Upper lobe of left lung (tissue), 6 donors: ENCODE measurements at regions not wholly inside any gene's neighbourhood (a gene's known extent, or its start where the extent isn't known, plus 50 kb on each side); places are given as distances from the start of the nearest gene placed in this dataset.

ENCODE experiments used
- ATAC-seq, 2 donors: fragments of 200-7000 bp; cut with Tn5 transposase; one replicate each; pipeline ENCODE4 v1.9.1; 2022; ENCODE audit warnings: mild to moderate bottlenecking in 2 of 2, moderate library complexity in 2 of 2; ENCODE audit not compliant: low FRiP score in 2 of 2
- DNase-seq, 2 donors: peaks; one replicate each; pipeline ENCODE4 v3.0.0-alpha.2; 2019 to 2020
- H3K27ac ChIP-seq, 4 donors: fragments of 200-600 bp; sonication (generic); one replicate each; pipeline ENCODE4 v1.5.1; 2016 to 2019
- H3K27me3 ChIP-seq, 4 donors: fragments of 200-600 bp; sonication (generic); one replicate each; pipeline ENCODE4 v1.5.1; 2017 to 2019
- H3K36me3 ChIP-seq, 4 donors: fragments of 200-600 bp; sonication (generic); one replicate each; pipeline ENCODE4 v1.5.1; 2016 to 2019
- H3K4me1 ChIP-seq, 4 donors: fragments of 200-600 bp; sonication (generic); one replicate each; pipeline ENCODE4 v1.5.1; 2018 to 2019
- H3K4me3 ChIP-seq, 4 donors: fragments of 200-600 bp; sonication (generic); one replicate each; pipeline ENCODE4 v1.5.1; 2017 to 2019; ENCODE audit warnings: mild to moderate bottlenecking in 2 of 4, moderate library complexity in 1 of 4
- H3K9me3 ChIP-seq, 4 donors: fragments of 200-600 bp; sonication (generic); one replicate each; pipeline ENCODE4 v1.5.1; 2018 to 2019
- EP300 ChIP-seq, 4 donors: sonication (generic); formaldehyde crosslinking; IDR thresholded peaks; one replicate each; pipeline ENCODE4 v1.5.1; 2017; ENCODE audit warnings: antibody characterized with exemption in 4 of 4, control low read depth in 2 of 4
- POLR2A ChIP-seq, 4 donors: fragments of 450-650 bp; IDR thresholded peaks; one replicate each; pipeline ENCODE4 v1.5.1; 2016 to 2017; ENCODE audit warnings: antibody characterized with exemption in 4 of 4, mild to moderate bottlenecking in 2 of 4
- POLR2AphosphoS5 ChIP-seq, 2 donors: sonication (generic); formaldehyde crosslinking; IDR thresholded peaks; one replicate each; pipeline ENCODE4 v1.5.1; 2017; ENCODE audit warnings: antibody characterized with exemption in 2 of 2
- WGBS, 2 donors: methylation state at CpG; one replicate each; pipeline ENCODE4 v1.1.5; 2017 to 2018; 5-methylcytosine and 5-hydroxymethylcytosine counted together
- TF ChIP-seq, protein P1 (sequence below), 6 experiments: fragments of 450-650 bp in 4 of 6; fragments of 200-600 bp in 2 of 6; sonication (generic) in 2 of 6; IDR thresholded peaks; one replicate each; pipeline ENCODE4 v1.5.1; 2016 to 2019; ENCODE audit warnings: antibody characterized with exemption in 6 of 6
- donor health status: DM: no; HTN: no; CAD: no; lungs with moderate emphysema.
- donor health status: DM: no; HTN: yes; CAD: no; lungs with severe emphysema.

- no peak for DNase-seq
- Histone ChIP-seq H3K9me3 (no peaks in the 10 kb centered on the region), H3K36me3 (no peaks in the 10 kb centered on the region), H3K27me3 (no peaks in the 10 kb centered on the region), H3K4me1 (no peaks in the 10 kb centered on the region), H3K4me3 (no peak overlapping the region), H3K27ac (no peak overlapping the region)
- 90 to 93% methylated on average over 5 of the region's 5 CpGs for WGBS, 2 donors
- no peak for TF ChIP-seq POLR2A (IDR thresholded peaks at IDR 0.05)
- no peak for TF ChIP-seq EP300 (IDR thresholded peaks at IDR 0.05)
- TF ChIP-seq POLR2AphosphoS5 (IDR thresholded peaks at IDR 0.05), result no peak
- TF ChIP-seq, protein P1, sequence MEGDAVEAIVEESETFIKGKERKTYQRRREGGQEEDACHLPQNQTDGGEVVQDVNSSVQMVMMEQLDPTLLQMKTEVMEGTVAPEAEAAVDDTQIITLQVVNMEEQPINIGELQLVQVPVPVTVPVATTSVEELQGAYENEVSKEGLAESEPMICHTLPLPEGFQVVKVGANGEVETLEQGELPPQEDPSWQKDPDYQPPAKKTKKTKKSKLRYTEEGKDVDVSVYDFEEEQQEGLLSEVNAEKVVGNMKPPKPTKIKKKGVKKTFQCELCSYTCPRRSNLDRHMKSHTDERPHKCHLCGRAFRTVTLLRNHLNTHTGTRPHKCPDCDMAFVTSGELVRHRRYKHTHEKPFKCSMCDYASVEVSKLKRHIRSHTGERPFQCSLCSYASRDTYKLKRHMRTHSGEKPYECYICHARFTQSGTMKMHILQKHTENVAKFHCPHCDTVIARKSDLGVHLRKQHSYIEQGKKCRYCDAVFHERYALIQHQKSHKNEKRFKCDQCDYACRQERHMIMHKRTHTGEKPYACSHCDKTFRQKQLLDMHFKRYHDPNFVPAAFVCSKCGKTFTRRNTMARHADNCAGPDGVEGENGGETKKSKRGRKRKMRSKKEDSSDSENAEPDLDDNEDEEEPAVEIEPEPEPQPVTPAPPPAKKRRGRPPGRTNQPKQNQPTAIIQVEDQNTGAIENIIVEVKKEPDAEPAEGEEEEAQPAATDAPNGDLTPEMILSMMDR (IDR thresholded peaks at IDR 0.05), result no peak
- no peak for ATAC-seq
Observed at GRCh38 chr7:94174375-94174774, 170.2 kb upstream of the BET1 start.

GRCh38 chr7:94174956-94175355 is 170.8 kb upstream of the BET1 start:
- Histone ChIP-seq H3K4me1 (no peaks in the 10 kb centered on the region), H3K27ac (no peak overlapping the region), H3K4me3 (no peak overlapping the region), H3K36me3 (no peaks in the 10 kb centered on the region), H3K9me3 (no peaks in the 10 kb centered on the region), H3K27me3 (no peaks in the 10 kb centered on the region)
- TF ChIP-seq, protein P1 (IDR thresholded peaks at IDR 0.05), result no peak
- TF ChIP-seq POLR2AphosphoS5 (IDR thresholded peaks at IDR 0.05) (no peak), EP300 (IDR thresholded peaks at IDR 0.05) (no peak), POLR2A (IDR thresholded peaks at IDR 0.05) (no peak)
- ATAC-seq, result no peak
- 83 to 92% methylated on average over 2 of the region's 2 CpGs for WGBS, 2 donors
- DNase-seq, result no peak

- 54 to 59% methylated on average over 4 of the region's 4 CpGs for WGBS, 2 donors
- Histone ChIP-seq H3K4me3 (no peak overlapping the region), H3K9me3 (no peaks in the 10 kb centered on the region), H3K36me3 (no peaks in the 10 kb centered on the region), H3K27me3 (no peaks in the 10 kb centered on the region), H3K4me1 (no peaks in the 10 kb centered on the region), H3K27ac (no peak overlapping the region)
- ATAC-seq, result no peak
- no peak for TF ChIP-seq POLR2A (IDR thresholded peaks at IDR 0.05)
- TF ChIP-seq EP300 (IDR thresholded peaks at IDR 0.05), result no peak
- TF ChIP-seq, protein P1 (IDR thresholded peaks at IDR 0.05), result no peak
- TF ChIP-seq POLR2AphosphoS5 (IDR thresholded peaks at IDR 0.05), result no peak
- no peak for DNase-seq
Observed at GRCh38 chr7:94176694-94177200, 172.6 kb upstream of the BET1 start.

GRCh38 chr7:94177441-94177840 is 173.3 kb upstream of the BET1 start:
- no peak for ATAC-seq
- no peaks in the 10 kb centered on the region for H3K36me3 ChIP-seq
- no peak for DNase-seq
- 34 to 43% methylated on average over 3 of the region's 3 CpGs for WGBS, 2 donors
- H3K9me3 ChIP-seq, result no peaks in the 10 kb centered on the region
- no peak for TF ChIP-seq POLR2AphosphoS5 (IDR thresholded peaks at IDR 0.05)
- TF ChIP-seq, protein P1 (IDR thresholded peaks at IDR 0.05), result no peak
- no peak for TF ChIP-seq POLR2A (IDR thresholded peaks at IDR 0.05)
- no peak for TF ChIP-seq EP300 (IDR thresholded peaks at IDR 0.05)
- H3K4me3 ChIP-seq, result no peak overlapping the region
- H3K27me3 ChIP-seq, result no peaks in the 10 kb centered on the region
- H3K4me1 ChIP-seq, result peaks cover 0 to 2% (median 0%) of the 10 kb centered on the region in 4 donors
- no peak overlapping the region for H3K27ac ChIP-seq

DNA sequence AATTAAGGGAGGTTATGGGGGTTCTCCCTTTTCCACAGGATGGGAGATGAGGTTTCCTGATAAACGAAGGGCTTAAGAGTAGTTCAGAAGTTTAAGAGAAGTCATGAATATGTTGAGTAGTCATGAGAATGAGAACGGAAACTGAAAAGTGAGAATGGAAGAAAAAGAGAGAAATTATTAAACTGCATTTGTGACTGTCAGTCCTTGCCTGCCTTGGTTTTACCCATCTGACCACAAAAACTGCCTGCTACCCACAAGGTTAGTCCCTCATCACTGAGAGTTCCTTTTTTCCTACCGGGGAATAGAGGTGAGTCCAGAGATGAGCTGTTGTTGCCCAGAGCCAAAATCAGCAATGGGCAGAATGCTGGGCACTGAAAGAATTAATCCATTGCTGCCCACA is 174.1 kb upstream of the BET1 start:
- no peaks in the 10 kb centered on the region for H3K27me3 ChIP-seq
- no peak for TF ChIP-seq EP300 (IDR thresholded peaks at IDR 0.05)
- TF ChIP-seq, protein P1 (IDR thresholded peaks at IDR 0.05), result no peak
- H3K9me3 ChIP-seq, result no peaks in the 10 kb centered on the region
- 56 to 57% methylated on average over 3 of the region's 3 CpGs for WGBS, 2 donors
- no peak overlapping the region for H3K4me3 ChIP-seq
- H3K36me3 ChIP-seq, result no peaks in the 10 kb centered on the region
- ATAC-seq (no peak), DNase-seq (no peak)
- H3K27ac ChIP-seq, result no peak overlapping the region
- peaks cover 0 to 9% (median 2%) of the 10 kb centered on the region in 4 donors for H3K4me1 ChIP-seq
